Fibroblast of skin of back (primary cell): ENCODE measurements at regions not wholly inside any gene's neighbourhood (a gene's known extent, or its start where the extent isn't known, plus 50 kb on each side); places are given as distances from the start of the nearest gene placed in this dataset.
"Not testable (repeated sequence)": the region's sequence is repeated elsewhere in the genome, so short reads cannot be mapped to it uniquely, and the experiment has no call there.

Experiments used
- DNase-seq: peaks from one replicate; pipeline ENCODE4 v3.0.0-alpha.2; 2013

- no peak for DNase-seq
Observed at GRCh38 chr13:87582399-87582798, 88.8 kb upstream of the SLITRK5 start.

DNA sequence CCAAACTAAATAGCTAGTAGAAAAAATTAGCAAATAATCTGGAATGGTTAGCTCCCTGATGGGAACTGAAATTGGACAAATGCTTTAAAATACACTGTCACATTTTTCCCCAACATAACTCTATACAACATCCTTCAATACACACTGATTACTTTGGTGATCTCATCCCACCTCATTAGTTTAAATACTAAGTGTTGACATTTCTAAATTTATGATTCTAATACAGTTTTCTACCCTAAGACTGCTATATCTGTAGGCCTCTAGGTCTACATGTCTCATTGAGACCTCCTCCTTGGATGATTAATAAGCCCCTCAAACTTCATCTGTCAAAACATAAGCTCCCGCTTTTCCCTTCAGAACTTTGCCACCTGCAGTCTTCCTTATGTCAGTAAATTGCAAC is 80.7 kb upstream of the SLITRK5 start:
- no peak for DNase-seq

DNA sequence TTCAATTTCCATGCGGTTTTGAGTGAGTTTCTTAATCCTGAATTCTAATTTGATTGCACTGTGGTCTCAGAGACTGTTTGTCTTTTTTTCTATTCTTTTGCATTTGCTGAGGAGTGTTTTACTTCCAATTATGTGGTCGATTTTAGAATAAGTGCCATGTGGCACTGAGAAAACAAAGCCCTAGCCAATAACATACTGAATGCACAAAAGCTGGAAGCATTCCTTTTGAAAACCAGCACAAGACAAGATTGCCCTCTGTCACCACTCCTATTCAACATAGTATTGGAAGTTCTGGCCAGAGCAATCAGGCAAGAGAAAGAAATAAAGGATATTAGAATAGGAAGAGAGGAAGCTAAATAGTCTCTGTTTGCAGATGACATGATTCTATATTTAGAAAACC is 66.7 kb upstream of the SLITRK5 start:
- not testable (repeated sequence) for DNase-seq

- no peak for DNase-seq
Observed at GRCh38 chr13:87607266-87607665, 63.9 kb upstream of the SLITRK5 start.

- DNase-seq = no peak
Observed at GRCh38 chr13:87614276-87614675, 56.9 kb upstream of the SLITRK5 start.
